T47D (cell line): ENCODE measurements at regions not wholly inside any gene's neighbourhood (a gene's known extent, or its start where the extent isn't known, plus 50 kb on each side); places are given as distances from the start of the nearest gene placed in this dataset.

Source experiments
- DNase-seq, 2 experiments: peaks; one replicate each; pipeline versions ENCODE4 v3.0.0 to v3.0.0-alpha.2; 2011 to 2012; ENCODE audit warnings: low read depth in 1 of 2, low spot score in 1 of 2
- JUND ChIP-seq: IDR thresholded peaks from 2 replicates; pipeline ENCODE4 v1.6.1; 2012; ENCODE audit warnings: low read depth
- in situ Hi-C: cut with HindIII; loops from 2 replicates; pipeline ENCODE4 v1.10.0; 2016; ENCODE audit warnings: low sequenced_read_pairs, low pct_unique_long_range_greater_than_20kb

DNA sequence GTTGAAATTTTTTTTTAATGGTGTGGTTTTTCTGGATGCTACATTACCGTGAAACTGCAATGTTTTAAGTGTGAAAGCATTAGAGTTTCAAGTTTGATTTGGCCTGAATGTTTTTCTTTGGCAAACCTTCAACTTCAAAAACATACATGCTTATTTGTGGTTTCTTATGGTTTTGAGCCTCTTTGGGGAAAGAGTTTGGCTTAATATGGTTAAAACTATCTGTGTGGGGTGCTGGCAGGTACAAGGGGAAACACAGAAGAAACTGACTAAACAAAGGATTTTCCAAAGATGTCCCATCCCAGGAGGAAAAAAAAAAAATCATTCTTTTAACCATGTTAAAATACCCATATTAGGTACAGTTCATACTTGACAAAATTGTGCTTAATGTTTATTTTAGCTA lies 121.1 kb downstream of the HGF start:
- in situ Hi-C loops: no loop called here
- TF ChIP-seq JUND: no peak
- DNase-seq: no peak

DNA sequence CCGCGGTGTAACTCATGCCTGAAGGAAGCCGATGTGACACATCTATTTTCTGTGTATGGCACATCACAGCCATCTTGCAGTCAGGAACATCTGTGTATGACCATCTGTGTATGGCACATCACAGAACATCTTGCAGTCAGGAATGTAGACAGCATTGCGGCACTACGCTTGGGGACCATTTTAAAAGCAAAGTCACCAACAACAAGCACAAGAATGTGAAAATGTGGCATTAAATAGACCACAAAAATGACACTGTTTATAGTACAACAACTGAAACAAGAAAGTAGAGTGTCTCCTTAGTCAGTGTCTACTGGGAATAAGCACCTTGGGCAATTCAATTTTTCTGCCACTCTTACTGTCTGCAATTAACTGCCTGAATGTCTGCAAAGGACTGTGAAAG lies 124.4 kb downstream of the HGF start:
- in situ Hi-C loops: no loop called here
- DNase-seq: no peak
- no peak for TF ChIP-seq JUND

DNA sequence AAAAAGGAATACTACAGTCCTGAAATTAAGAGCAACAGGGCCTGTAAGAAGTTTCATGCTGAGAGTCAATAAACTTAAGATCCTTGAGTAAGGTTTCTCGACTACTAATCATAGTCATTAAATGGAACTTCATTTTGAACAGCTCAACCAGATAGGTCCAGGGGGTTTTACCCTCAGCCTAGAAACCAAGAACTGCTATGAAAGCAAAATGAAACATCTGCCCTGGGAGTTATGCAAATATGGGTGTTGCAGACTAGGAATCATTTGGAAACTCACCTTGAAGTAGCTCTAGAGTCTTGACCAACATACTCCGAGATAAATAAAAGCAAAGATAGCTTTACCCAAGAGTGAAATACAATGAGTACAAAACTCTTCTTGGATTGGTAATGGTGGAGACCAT lies 128.0 kb downstream of the HGF start:
- in situ Hi-C loops: no loop called here
- no peak for TF ChIP-seq JUND
- DNase-seq: no peak

DNA sequence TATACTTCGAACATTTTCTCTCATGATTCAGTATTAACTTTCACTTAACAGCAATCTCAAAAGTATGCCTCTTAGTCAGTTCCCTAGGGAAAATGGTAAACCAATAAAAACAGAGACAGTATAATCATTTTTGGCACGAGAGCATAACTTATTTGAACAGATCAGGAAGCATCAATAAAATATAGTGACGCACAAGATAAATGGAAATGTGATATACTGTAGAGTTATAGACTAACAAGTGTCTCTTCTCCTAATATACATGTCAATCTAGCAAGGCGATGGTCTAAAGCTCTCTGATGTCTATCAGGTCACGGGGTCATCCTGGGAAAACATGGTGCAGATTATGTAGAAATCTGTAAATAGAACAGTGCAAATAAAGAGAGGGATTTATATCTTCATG lies 131.6 kb downstream of the HGF start:
- no peak for DNase-seq
- no peak for TF ChIP-seq JUND
- in situ Hi-C loops: no loop called here

DNA sequence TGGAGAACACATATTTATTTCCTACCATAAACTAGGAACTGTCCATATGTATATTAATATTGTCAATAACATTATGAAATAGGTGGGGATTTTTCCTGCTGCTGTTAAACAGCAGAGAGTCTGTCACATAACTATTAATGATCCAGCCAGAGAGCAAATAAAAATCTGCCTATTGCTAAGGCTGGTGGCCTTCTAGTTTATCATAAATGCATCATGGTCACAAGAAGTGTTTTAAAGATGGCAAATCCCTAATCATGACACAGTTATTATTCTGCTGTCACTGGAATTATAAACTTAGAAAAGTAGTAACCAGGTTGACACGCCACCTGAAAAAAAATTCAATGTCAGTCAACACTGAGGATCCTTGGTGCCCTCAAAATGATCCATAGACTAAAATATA lies 132.3 kb downstream of the HGF start:
- DNase-seq: no peak
- in situ Hi-C loops: no loop called here
- TF ChIP-seq JUND: no peak

DNA sequence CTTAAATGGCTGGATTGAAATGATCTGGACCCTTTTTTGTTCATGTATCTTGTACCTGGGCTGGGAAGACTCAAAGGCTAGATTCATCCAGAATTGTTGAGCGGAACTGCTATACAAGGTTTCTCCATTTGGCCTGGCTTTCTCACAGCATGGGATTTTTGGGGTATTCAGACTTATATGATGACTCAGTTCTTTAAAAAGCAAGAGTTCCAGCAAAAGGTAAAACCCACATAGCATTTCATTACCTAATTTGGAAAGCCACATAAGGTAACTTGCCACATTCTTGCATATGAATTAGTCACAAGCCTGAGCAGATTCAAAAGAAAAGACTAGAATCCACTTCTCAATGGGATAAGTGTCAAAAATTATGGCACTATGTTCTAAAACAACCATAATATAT lies 137.4 kb downstream of the HGF start:
- in situ Hi-C loops: no loop called here
- DNase-seq: no peak
- no peak for TF ChIP-seq JUND

DNA sequence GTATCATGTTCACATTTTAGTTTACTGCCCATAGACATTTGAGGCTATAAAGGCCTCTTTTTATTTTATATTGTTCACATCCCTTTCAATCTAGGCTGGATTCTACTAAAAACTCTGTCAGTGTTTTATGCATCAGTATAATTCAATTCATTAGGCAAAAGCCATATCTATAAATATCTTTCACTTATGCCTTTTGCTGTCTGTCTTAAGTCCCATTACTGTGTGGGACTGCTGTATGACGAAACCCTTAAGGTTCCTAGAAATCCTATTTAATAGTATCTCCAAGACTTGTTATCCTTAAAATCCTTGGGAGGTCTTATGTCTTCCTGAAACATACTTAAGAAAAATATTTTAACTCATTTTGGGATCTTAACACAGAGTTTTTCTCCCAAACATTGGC lies 139.2 kb downstream of the HGF start:
- in situ Hi-C loops: no loop called here
- no peak for TF ChIP-seq JUND
- no peak for DNase-seq

DNA sequence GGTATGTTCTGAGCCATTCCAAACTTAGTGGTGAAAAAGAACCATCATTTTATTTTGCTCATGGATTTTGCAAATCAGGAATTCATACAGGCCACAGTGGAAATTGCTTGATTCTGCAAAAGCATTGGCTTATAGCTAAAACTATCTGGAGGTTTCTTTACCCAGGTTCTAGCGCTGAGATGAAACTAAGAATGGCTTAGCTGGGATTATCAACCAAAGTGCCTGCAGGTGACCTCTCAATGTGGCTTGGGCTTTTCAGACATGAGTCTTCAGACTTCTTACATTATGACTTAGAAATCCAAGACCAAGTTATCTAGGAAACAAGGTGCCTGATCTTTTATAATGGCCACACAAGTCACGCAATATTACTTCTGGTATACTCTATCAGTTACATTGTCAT lies 140.1 kb downstream of the HGF start:
- in situ Hi-C loops: no loop called here
- no peak for TF ChIP-seq JUND
- DNase-seq: no peak

DNA sequence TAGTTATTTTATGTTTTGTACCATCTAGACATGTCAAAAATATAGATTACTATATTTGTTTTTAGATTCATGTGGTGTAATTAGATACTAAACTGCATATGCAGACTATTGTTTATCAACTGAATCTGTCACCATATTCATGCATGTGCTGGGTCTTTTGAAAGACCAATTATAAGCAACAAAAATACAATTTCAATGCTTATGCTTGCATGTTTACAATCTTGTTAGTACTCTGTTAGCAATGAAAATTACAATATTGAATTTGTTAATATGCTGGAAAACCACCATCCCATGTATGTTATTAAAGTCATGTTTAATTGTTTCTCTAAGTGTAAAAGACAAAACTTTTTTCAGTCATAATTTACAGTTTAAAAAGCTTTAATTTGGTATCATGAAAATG lies 140.9 kb downstream of the HGF start:
- in situ Hi-C loops: no loop called here
- DNase-seq: no peak
- TF ChIP-seq JUND: no peak

DNA sequence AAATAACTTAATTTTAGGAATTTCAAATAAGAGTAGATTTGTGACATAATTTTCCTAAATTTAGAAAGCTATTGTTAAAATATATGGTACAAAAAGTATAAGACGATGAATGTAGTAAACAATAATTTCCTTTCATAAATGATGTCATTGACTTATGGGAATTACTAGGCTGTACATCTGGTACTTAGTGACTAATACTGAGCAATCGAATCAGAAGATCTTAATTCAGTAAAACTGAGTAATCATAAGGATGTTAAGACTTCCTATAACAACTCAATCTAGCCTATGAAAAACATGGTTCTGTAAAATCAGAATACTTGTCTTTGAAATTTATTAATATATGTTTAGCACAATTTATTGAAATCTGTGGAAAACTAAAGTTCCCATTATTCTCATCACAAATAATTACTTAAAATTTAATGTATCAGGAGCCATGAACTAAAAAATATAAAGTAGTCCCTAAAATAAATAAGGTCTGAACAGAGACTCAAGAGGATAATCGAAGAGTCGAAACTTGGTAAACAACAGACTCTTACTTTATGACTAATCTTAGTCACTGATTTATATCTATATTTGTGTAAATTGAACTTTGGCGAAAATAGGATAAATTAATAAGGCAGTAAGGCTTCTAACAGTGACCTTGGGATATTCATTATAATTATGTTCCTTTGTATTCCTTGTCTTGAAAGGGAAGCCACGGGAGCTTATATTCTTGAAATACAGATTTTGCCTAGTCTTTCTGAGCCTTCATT lies 142.1 kb downstream of the HGF start:
- DNase-seq: no peak
- no peak for TF ChIP-seq JUND
- in situ Hi-C loops: no loop called here

DNA sequence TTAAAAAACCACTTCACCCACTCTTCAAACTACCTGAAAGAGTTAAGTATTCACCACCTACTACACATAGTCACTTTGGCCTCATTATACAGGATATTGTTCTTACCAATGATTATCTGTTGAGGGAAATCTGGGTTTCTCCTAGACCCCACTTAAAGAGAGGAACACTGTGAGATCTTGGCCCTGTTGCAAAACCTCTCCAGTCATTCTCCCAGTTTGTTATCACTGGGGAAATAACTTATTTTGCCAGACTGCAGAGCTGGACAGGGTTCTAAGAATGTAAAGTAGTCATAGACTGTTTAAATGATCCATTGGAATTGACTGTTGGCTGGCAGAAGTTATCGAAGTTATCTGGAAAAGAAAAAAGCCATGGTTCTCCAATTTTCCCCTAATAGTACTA lies 143.8 kb downstream of the HGF start:
- no peak for DNase-seq
- in situ Hi-C loops: no loop called here
- no peak for TF ChIP-seq JUND

DNA sequence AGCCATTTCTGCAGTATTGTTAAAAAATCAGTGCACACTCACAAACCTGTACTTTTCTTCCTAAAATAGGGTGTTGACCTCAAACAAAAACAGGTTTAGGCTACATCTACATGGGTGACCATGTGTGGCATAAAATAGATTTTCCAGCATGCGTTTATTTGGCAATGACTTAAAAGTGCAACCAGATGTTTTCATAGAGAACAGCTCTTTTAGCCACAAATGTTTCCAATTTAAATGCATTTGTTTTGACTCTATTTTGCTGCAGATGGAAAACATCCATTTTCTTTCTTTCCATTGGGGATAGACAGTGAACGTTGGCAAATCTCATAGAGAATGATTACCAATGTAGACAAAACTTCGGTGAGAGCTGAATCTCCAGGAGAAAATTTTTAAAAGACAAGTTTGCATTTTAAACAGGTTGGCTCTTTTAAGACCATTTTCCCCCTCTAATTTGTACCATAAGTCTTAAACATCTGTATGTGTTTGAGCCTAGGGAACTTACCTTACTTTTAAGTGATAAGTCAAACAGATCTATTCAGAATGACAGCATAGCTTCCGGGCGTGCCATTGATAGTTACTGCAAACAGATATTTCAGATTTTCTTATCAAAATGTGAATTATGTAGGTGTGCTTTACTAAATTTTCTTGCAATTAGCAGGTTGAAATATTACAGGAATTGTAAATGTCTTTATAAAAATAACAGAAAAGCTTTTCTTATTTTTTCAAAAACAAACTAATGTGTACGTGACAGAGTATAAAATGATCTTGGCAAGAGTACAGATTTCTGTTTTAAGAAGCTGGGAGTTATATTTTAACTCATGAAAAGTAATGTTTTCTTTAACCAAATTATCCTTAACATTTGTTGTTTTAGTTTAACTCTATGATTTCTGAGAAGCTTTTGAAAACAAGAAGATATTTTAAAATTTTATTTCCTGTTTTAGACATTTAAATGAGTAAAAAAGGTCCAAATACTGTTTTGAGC lies 144.9 kb downstream of the HGF start:
- no peak for DNase-seq
- in situ Hi-C loops: no loop called here
- no peak for TF ChIP-seq JUND

DNA sequence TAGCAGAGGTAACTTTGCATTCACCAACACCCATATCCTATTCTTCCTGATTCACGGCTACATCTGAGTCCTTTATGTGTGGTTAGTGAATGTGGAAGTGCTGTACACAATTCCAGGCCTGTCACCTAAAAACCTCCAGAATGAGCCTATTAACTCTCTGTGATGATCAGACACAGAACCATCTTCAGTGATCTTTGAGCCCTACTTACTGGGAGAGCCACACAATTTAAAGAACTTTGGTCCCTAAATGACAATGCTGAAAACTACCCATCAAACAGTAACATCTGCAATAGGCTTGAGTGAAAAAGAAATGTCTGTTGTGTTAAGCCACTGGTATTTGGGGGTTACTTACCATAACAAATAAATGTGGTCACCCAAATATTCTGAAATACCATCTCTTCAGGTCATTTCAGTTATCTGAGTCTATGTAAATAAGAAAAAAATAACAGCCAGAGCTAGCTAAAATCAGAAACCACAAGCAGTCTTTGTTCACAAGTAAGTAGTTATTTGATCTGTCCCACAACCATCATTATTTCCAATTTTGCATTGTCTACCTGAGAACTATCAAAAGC lies 145.7 kb downstream of the HGF start:
- TF ChIP-seq JUND: no peak
- no peak for DNase-seq
- in situ Hi-C loops: no loop called here
